ENCODE measurements at regions not wholly inside any gene's neighbourhood (a gene's known extent, or its start where the extent isn't known, plus 50 kb on each side); places are given as distances from the start of the nearest gene placed in this dataset.
A peak's percentile ranks its signal among the peaks of the same experiment; 100 is the strongest.

GRCh38 chr14:104395941-104396681, 183.5 kb upstream of the C14orf180 start:
- Histone ChIP-seq H3K9me3 (replicated peaks in 1 of 3) (peaks cover 0 to 6% (median 0%) of the 10 kb centered on the region in 3 donors), H3K4me1 (replicated peaks in 1 of 2) (no peaks in the 10 kb centered on the region), H3K27ac (no peak overlapping the region), H3K36me3 (replicated peaks in 1 of 2) (no peaks in the 10 kb centered on the region), H3K27me3 (no peaks in the 10 kb centered on the region), H3K4me3 (no peak overlapping the region)
- no peak for TF ChIP-seq POLR2A (IDR thresholded peaks at IDR 0.05)
- TF ChIP-seq CTCF (IDR thresholded peaks at IDR 0.05) = no peak
- DNase-seq = peak in 2 of 7 donors; percentile 8 to 29
- intact Hi-C loops (cut with DNase I) = no loop called here
- 74 to 85% (median 80%) methylated on average over 20 to 30 of the region's 30 CpGs for WGBS, 4 donors

- no peak for TF ChIP-seq POLR2A (IDR thresholded peaks at IDR 0.05)
- no peak for TF ChIP-seq CTCF (IDR thresholded peaks at IDR 0.05)
- H3K4me1 ChIP-seq (replicated peaks in 1 of 2) = no peaks in the 10 kb centered on the region
- H3K9me3 ChIP-seq (replicated peaks in 1 of 3) = peaks cover 0 to 6% (median 0%) of the 10 kb centered on the region in 3 donors
- intact Hi-C loops (cut with DNase I) = no loop called here
- no peaks in the 10 kb centered on the region for H3K36me3 ChIP-seq (replicated peaks in 1 of 2)
- WGBS, 4 donors = 85 to 93% (median 86%) methylated on average over 17 of the region's 17 CpGs
- DNase-seq = peak in 1 of 7 donors; percentile 36
- H3K4me3 ChIP-seq = no peak overlapping the region
- H3K27ac ChIP-seq = no peak overlapping the region
- no peaks in the 10 kb centered on the region for H3K27me3 ChIP-seq
These were observed 182.7 kb upstream of the C14orf180 start for GRCh38 chr14:104396682-104397470.

DNA sequence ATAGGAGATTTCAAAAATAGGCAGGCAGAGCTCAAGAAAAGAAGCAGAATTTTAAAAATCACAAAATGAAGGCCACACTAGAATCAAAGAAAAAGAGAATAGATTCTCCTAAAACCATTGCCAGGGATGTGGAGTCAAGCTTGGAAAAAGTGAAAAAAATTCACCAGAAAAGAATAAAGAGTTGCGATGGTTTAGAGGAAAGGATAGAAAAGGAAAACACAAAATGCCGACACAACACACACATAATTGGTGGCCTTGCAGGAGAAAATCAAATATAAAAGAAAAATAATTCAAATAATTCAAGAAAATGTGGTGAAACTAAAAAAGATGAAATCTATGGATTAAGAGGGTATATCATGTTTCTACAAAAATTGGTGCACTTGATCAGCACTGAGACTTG, 181.6 kb upstream of the C14orf180 start:
- 95 to 99% (median 98%) methylated on average over 2 of the region's 2 CpGs for WGBS, 4 donors
- Histone ChIP-seq H3K36me3 (replicated peaks in 1 of 2) (no peaks in the 10 kb centered on the region), H3K4me1 (replicated peaks in 1 of 2) (no peaks in the 10 kb centered on the region), H3K27me3 (no peaks in the 10 kb centered on the region), H3K9me3 (replicated peaks in 1 of 3) (peaks cover 0 to 6% (median 0%) of the 10 kb centered on the region in 3 donors), H3K27ac (no peak overlapping the region), H3K4me3 (no peak overlapping the region)
- DNase-seq = no peak
- TF ChIP-seq CTCF (IDR thresholded peaks at IDR 0.05) (no peak), POLR2A (IDR thresholded peaks at IDR 0.05) (no peak)
- intact Hi-C loops (cut with DNase I) = no loop called here

- no peak for DNase-seq
- TF ChIP-seq POLR2A (IDR thresholded peaks at IDR 0.05) (no peak), CTCF (IDR thresholded peaks at IDR 0.05) (no peak)
- H3K27ac ChIP-seq = no peak overlapping the region
- no peaks in the 10 kb centered on the region for H3K27me3 ChIP-seq
- H3K36me3 ChIP-seq (replicated peaks in 1 of 2) = no peaks in the 10 kb centered on the region
- no peaks in the 10 kb centered on the region for H3K4me1 ChIP-seq (replicated peaks in 1 of 2)
- intact Hi-C loops (cut with DNase I) = no loop called here
- WGBS, 4 donors = 72 to 97% (median 83%) methylated on average over 5 to 7 of the region's 7 CpGs
- H3K4me3 ChIP-seq = no peak overlapping the region
- peaks cover 0 to 6% (median 0%) of the 10 kb centered on the region in 3 donors for H3K9me3 ChIP-seq (replicated peaks in 1 of 3)
These were observed 180.9 kb upstream of the C14orf180 start for GRCh38 chr14:104398656-104399055.

All from adrenal gland (tissue), 9 donors.